GM12891 (cell line): ENCODE measurements at regions not wholly inside any gene's neighbourhood (a gene's known extent, or its start where the extent isn't known, plus 50 kb on each side); places are given as distances from the start of the nearest gene placed in this dataset.

ENCODE experiments used
- PAX5 ChIP-seq: IDR thresholded peaks from 2 replicates; pipeline ENCODE4 v1.6.1; 2011; ENCODE audit warnings: low read length, moderate library complexity, mild to moderate bottlenecking; ENCODE audit not compliant: insufficient read depth, severe bottlenecking
- POLR2A ChIP-seq: IDR thresholded peaks from 2 replicates; pipeline ENCODE4 v1.6.1; 2011; ENCODE audit warnings: low read depth, low read length, control low read depth
- POLR2AphosphoS5 ChIP-seq: IDR thresholded peaks from 2 replicates; pipeline ENCODE4 v1.6.1; 2011; ENCODE audit warnings: low read depth, low read length, control low read depth
- TAF1 ChIP-seq: IDR thresholded peaks from 2 replicates; pipeline ENCODE4 v1.6.1; 2011; ENCODE audit warnings: low read depth, low read length, control low read depth

DNA sequence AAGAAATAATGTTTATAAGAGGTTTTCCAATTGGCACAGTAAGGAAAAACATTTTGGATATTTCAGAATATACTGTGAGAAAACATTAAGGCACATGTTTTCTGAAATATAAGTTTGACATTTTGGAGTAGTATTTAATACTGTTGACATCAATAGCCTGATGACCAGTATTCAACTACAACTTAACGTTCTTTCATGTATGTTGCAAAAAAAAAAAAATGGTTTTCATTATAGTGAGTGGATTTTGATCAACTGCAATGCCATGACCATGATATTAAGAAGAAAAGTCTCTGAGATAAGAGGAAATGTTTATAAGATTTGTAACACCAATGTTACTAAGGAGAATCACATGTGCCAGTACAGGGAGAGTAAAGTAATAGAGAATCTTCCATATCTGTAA, 252.8 kb upstream of the RORA start:
- TF ChIP-seq POLR2A (no peak), POLR2AphosphoS5 (no peak), TAF1 (no peak), PAX5 (no peak)
